MM.1S (cell line): ENCODE measurements at regions not wholly inside any gene's neighbourhood (a gene's known extent, or its start where the extent isn't known, plus 50 kb on each side); places are given as distances from the start of the nearest gene placed in this dataset.

Experiments used
- DNase-seq: peaks from one replicate; pipeline ENCODE4 v3.0.0-alpha.2; 2015
- H2AFZ ChIP-seq: fragments of 300-600 bp; sonication (generic); 2 replicates; pipeline ENCODE4 v1.6.0; 2016; ENCODE audit warnings: antibody characterized with exemption, low read length
- H3F3A ChIP-seq: fragments of 300-600 bp; sonication (generic); 2 replicates; pipeline ENCODE4 v1.6.1; 2016; ENCODE audit warnings: mild to moderate bottlenecking, antibody characterized with exemption, low read length, moderate library complexity, mixed read lengths; ENCODE audit not compliant: insufficient read depth
- H3K27ac ChIP-seq: fragments of 300-600 bp; sonication (generic); 2 replicates; pipeline ENCODE4 v1.5.1; 2016; ENCODE audit warnings: mild to moderate bottlenecking, low read length
- H3K27me3 ChIP-seq: fragments of 300-600 bp; sonication (generic); replicated peaks from 2 replicates; pipeline ENCODE4 v1.6.0; 2016; ENCODE audit warnings: low read length; ENCODE audit not compliant: insufficient read depth
- H3K36me3 ChIP-seq: fragments of 300-600 bp; sonication (generic); replicated peaks from 2 replicates; pipeline ENCODE4 v1.6.1; 2016; ENCODE audit warnings: mild to moderate bottlenecking, low read length, mixed read lengths; ENCODE audit not compliant: insufficient read depth
- H3K4me1 ChIP-seq: fragments of 300-600 bp; sonication (generic); 2 replicates; pipeline ENCODE4 v1.6.1; 2016; ENCODE audit warnings: low read length, mixed read lengths
- H3K4me2 ChIP-seq: fragments of 300-600 bp; sonication (generic); 2 replicates; pipeline ENCODE4 v1.6.0; 2016; ENCODE audit warnings: low read depth, low read length
- H3K4me3 ChIP-seq: fragments of 300-600 bp; sonication (generic); 2 replicates; pipeline ENCODE4 v1.5.1; 2016; ENCODE audit warnings: low read length, mixed read lengths
- H3K79me2 ChIP-seq: fragments of 300-600 bp; sonication (generic); 2 replicates; pipeline ENCODE4 v1.6.1; 2016; ENCODE audit warnings: mixed run types, low read length, mixed read lengths
- H3K9ac ChIP-seq: fragments of 300-600 bp; sonication (generic); 2 replicates; pipeline ENCODE4 v1.6.1; 2016; ENCODE audit warnings: low read length, mixed read lengths
- H3K9me2 ChIP-seq: fragments of 300-600 bp; sonication (generic); replicated peaks from 2 replicates; pipeline ENCODE4 v1.6.1; 2016; ENCODE audit warnings: mild to moderate bottlenecking, low read length, mixed read lengths; ENCODE audit not compliant: insufficient read depth
- H3K9me3 ChIP-seq: fragments of 300-600 bp; sonication (generic); replicated peaks from 2 replicates; pipeline ENCODE4 v1.6.1; 2016; ENCODE audit warnings: mild to moderate bottlenecking, low read length, mixed read lengths; ENCODE audit not compliant: insufficient read depth
- H4K20me1 ChIP-seq: fragments of 300-600 bp; sonication (generic); 2 replicates; pipeline ENCODE4 v1.6.1; 2016; ENCODE audit warnings: mild to moderate bottlenecking, low read length, moderate library complexity, mixed read lengths; ENCODE audit not compliant: insufficient read depth
- EZH2 ChIP-seq: fragments of 300-600 bp; sonication (generic); optimal IDR thresholded peaks from 2 replicates; pipeline ENCODE3; 2017; ENCODE audit warnings: low read depth, mild to moderate bottlenecking, antibody characterized with exemption, low read length, mixed read lengths
- EZH2phosphoT487 ChIP-seq: fragments of 300-600 bp; sonication (generic); IDR thresholded peaks from 2 replicates; pipeline ENCODE4 v1.6.1; 2018; ENCODE audit warnings: antibody characterized with exemption, low read length
- TF ChIP-seq, protein P1 (sequence below): fragments of 300-600 bp; sonication (generic); IDR thresholded peaks from 2 replicates; pipeline ENCODE4 v1.5.1; 2016; ENCODE audit warnings: antibody characterized with exemption, low read length, mixed read lengths

DNA sequence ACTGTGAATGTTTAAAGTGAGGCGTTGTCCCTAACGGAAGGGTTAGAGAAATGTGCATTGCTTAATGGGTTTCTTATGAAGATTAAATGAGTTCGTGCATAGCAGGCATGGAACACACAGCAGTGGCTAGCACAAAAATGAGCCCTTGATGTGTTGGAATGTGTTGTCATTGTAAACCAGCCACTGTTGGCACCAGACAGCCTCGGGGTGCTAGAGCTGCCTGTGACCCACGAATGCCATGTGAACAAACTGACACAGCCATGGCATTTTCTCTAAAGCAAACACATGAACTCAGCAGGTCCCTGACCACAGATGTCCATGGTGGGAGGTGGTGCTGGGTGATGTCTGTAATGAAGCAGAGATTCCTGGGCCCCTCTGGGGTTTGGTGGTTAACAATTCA is 111.1 kb upstream of the DPP6 start:
- Histone ChIP-seq H3K9me2 (no peaks in the 10 kb centered on the region), H3F3A (no peaks in the 10 kb centered on the region), H3K9me3 (no peaks in the 10 kb centered on the region), H3K4me2 (no peak overlapping the region), H3K4me1 (no peaks in the 10 kb centered on the region), H3K4me3 (no peak overlapping the region), H3K27me3 (no peaks in the 10 kb centered on the region), H3K27ac (no peak overlapping the region), H3K9ac (no peak overlapping the region), H3K36me3 (no peaks in the 10 kb centered on the region), H4K20me1 (no peaks in the 10 kb centered on the region), H2AFZ (no peak overlapping the region), H3K79me2 (no peaks in the 10 kb centered on the region)
- TF ChIP-seq, protein P1, sequence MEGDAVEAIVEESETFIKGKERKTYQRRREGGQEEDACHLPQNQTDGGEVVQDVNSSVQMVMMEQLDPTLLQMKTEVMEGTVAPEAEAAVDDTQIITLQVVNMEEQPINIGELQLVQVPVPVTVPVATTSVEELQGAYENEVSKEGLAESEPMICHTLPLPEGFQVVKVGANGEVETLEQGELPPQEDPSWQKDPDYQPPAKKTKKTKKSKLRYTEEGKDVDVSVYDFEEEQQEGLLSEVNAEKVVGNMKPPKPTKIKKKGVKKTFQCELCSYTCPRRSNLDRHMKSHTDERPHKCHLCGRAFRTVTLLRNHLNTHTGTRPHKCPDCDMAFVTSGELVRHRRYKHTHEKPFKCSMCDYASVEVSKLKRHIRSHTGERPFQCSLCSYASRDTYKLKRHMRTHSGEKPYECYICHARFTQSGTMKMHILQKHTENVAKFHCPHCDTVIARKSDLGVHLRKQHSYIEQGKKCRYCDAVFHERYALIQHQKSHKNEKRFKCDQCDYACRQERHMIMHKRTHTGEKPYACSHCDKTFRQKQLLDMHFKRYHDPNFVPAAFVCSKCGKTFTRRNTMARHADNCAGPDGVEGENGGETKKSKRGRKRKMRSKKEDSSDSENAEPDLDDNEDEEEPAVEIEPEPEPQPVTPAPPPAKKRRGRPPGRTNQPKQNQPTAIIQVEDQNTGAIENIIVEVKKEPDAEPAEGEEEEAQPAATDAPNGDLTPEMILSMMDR = no peak
- TF ChIP-seq EZH2phosphoT487 = no peak
- no peak for TF ChIP-seq EZH2
- no peak for DNase-seq

DNA sequence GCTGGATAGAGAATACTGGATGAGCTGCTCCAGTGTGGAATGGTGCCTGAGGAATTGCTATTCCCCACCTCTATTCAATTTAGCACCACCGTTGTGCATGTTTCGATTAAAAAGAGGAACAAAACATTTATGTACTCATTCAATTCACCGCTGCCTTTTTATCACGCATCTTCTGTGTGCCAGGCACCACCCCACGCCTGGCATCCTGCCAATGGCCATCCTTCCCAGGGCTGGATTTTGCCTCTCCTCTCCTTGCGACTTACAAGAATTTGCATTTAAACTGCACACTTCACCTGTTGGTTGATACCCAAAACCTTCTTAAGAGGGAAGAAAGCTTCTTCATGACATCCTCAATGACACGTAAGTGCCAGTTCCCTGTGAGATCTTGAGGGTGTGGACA is 110.2 kb upstream of the DPP6 start:
- H3K9ac ChIP-seq = no peak overlapping the region
- no peaks in the 10 kb centered on the region for H4K20me1 ChIP-seq
- H3K4me3 ChIP-seq = no peak overlapping the region
- H3K9me3 ChIP-seq = no peaks in the 10 kb centered on the region
- TF ChIP-seq EZH2 = no peak
- TF ChIP-seq, protein P1 = no peak
- TF ChIP-seq EZH2phosphoT487 = no peak
- H3K27ac ChIP-seq = no peak overlapping the region
- no peaks in the 10 kb centered on the region for H3K36me3 ChIP-seq
- H3K4me2 ChIP-seq = no peak overlapping the region
- no peaks in the 10 kb centered on the region for H3K27me3 ChIP-seq
- DNase-seq = no peak
- H2AFZ ChIP-seq = no peak overlapping the region
- H3F3A ChIP-seq = no peaks in the 10 kb centered on the region
- H3K9me2 ChIP-seq = no peaks in the 10 kb centered on the region
- H3K79me2 ChIP-seq = no peaks in the 10 kb centered on the region
- H3K4me1 ChIP-seq = no peaks in the 10 kb centered on the region

GRCh38 chr7:153943457-153943856 is 108.7 kb upstream of the DPP6 start:
- Histone ChIP-seq H3K4me3 (no peak overlapping the region), H3K27ac (no peak overlapping the region), H3K9ac (no peak overlapping the region), H3K27me3 (no peaks in the 10 kb centered on the region), H3K36me3 (no peaks in the 10 kb centered on the region), H3K9me2 (no peaks in the 10 kb centered on the region), H3K4me2 (no peak overlapping the region), H2AFZ (no peak overlapping the region), H4K20me1 (no peaks in the 10 kb centered on the region), H3F3A (no peaks in the 10 kb centered on the region), H3K79me2 (no peaks in the 10 kb centered on the region), H3K4me1 (no peaks in the 10 kb centered on the region), H3K9me3 (no peaks in the 10 kb centered on the region)
- TF ChIP-seq, protein P1 = no peak
- TF ChIP-seq EZH2 (no peak), EZH2phosphoT487 (no peak)
- DNase-seq = no peak

- no peak overlapping the region for H3K4me2 ChIP-seq
- no peaks in the 10 kb centered on the region for H3K9me3 ChIP-seq
- no peak overlapping the region for H2AFZ ChIP-seq
- no peak overlapping the region for H3K4me3 ChIP-seq
- no peaks in the 10 kb centered on the region for H3K27me3 ChIP-seq
- H3K4me1 ChIP-seq = no peaks in the 10 kb centered on the region
- H3K9ac ChIP-seq = no peak overlapping the region
- no peaks in the 10 kb centered on the region for H3F3A ChIP-seq
- no peak for DNase-seq
- H3K36me3 ChIP-seq = no peaks in the 10 kb centered on the region
- H4K20me1 ChIP-seq = no peaks in the 10 kb centered on the region
- TF ChIP-seq, protein P1 = no peak
- TF ChIP-seq EZH2 = no peak
- no peak for TF ChIP-seq EZH2phosphoT487
- no peak overlapping the region for H3K27ac ChIP-seq
- no peaks in the 10 kb centered on the region for H3K9me2 ChIP-seq
- no peaks in the 10 kb centered on the region for H3K79me2 ChIP-seq
These were observed 108.3 kb upstream of the DPP6 start for GRCh38 chr7:153943861-153944260.
